Astrocyte (in vitro differentiated cells and primary cell): ENCODE measurements at regions not wholly inside any gene's neighbourhood (a gene's known extent, or its start where the extent isn't known, plus 50 kb on each side); places are given as distances from the start of the nearest gene placed in this dataset.

Experiments
- DNase-seq: peaks from one replicate; pipeline ENCODE4 v3.0.0-alpha.2; 2010; ENCODE audit warnings: low read depth
- FAIRE-seq: peaks from 2 replicates; lab custom pipeline; 2011; peaks lifted over from hg19 to GRCh38; lab: Jason Lieb, UNC
- H2AFZ ChIP-seq: 2 replicates; pipeline ENCODE4 v1.6.0; 2012; ENCODE audit warnings: low read depth, low read length, inconsistent platforms
- H3K27ac ChIP-seq: 2 replicates; pipeline ENCODE4 v1.5.1; 2011; ENCODE audit warnings: low read depth, low read length, inconsistent platforms
- H3K27me3 ChIP-seq: 2 replicates; pipeline ENCODE4 v1.6.0; 2011; ENCODE audit warnings: low read length, inconsistent platforms; ENCODE audit not compliant: insufficient read depth
- H3K36me3 ChIP-seq: 2 replicates; pipeline ENCODE4 v1.5.1; 2011; ENCODE audit warnings: low read length, inconsistent platforms; ENCODE audit not compliant: insufficient read depth
- H3K4me1 ChIP-seq: 2 replicates; pipeline ENCODE4 v1.5.1; 2011; ENCODE audit warnings: low read length, inconsistent platforms; ENCODE audit not compliant: insufficient read depth
- H3K4me2 ChIP-seq: 2 replicates; pipeline ENCODE4 v1.6.0; 2012; ENCODE audit warnings: low read length, inconsistent platforms
- H3K4me3 ChIP-seq: 2 replicates; pipeline ENCODE4 v1.5.1; 2011; ENCODE audit warnings: low read depth, mild to moderate bottlenecking, low read length, inconsistent platforms; ENCODE audit not compliant: insufficient read depth
- H3K79me2 ChIP-seq: 2 replicates; pipeline ENCODE4 v1.6.0; 2012; ENCODE audit warnings: mild to moderate bottlenecking, low read length, inconsistent platforms; ENCODE audit not compliant: insufficient read depth
- H3K9ac ChIP-seq: 2 replicates; pipeline ENCODE4 v1.6.0; 2012; ENCODE audit warnings: mild to moderate bottlenecking, low read length, inconsistent platforms
- H3K9me3 ChIP-seq: 2 replicates; pipeline ENCODE4 v1.5.1; 2012; ENCODE audit warnings: low read depth, mild to moderate bottlenecking, low read length, inconsistent platforms; ENCODE audit not compliant: insufficient read depth
- H4K20me1 ChIP-seq: 2 replicates; pipeline ENCODE4 v1.6.0; 2012; ENCODE audit warnings: low read length, inconsistent platforms; ENCODE audit not compliant: insufficient read depth
- H3K27ac Mint-ChIP-seq: one replicate; pipeline ENCODE4 v1.8.0; 2021; ENCODE audit warnings: mild to moderate bottlenecking, mixed read lengths; ENCODE audit not compliant: unreplicated experiment
- H3K27me3 Mint-ChIP-seq: one replicate; pipeline ENCODE4 v1.8.0; 2021; ENCODE audit warnings: low read depth, mixed read lengths; ENCODE audit not compliant: unreplicated experiment
- H3K36me3 Mint-ChIP-seq: one replicate; pipeline ENCODE4 v1.8.0; 2021; ENCODE audit warnings: low read depth, mixed read lengths; ENCODE audit not compliant: unreplicated experiment
- H3K4me1 Mint-ChIP-seq: one replicate; pipeline ENCODE4 v1.8.0; 2021; ENCODE audit warnings: low read depth, mixed read lengths; ENCODE audit not compliant: unreplicated experiment
- H3K4me3 Mint-ChIP-seq: one replicate; pipeline ENCODE4 v1.8.0; 2021; ENCODE audit warnings: mild to moderate bottlenecking, moderate library complexity, mixed read lengths; ENCODE audit not compliant: unreplicated experiment
- H3K9me3 Mint-ChIP-seq: one replicate; pipeline ENCODE4 v1.8.0; 2021; ENCODE audit warnings: mild to moderate bottlenecking, mixed read lengths; ENCODE audit not compliant: unreplicated experiment
- CTCF ChIP-seq: IDR thresholded peaks from 2 replicates; pipeline ENCODE4 v1.5.1; 2011; ENCODE audit warnings: low read depth, mild to moderate bottlenecking, inconsistent platforms, low read length, moderate library complexity; ENCODE audit not compliant: insufficient read depth
- EZH2 ChIP-seq: IDR thresholded peaks from 2 replicates; pipeline ENCODE4 v1.6.1; 2012; ENCODE audit warnings: mild to moderate bottlenecking, low read length, inconsistent platforms; ENCODE audit not compliant: insufficient read depth

GRCh38 chr3:150215616-150216015, 192.5 kb upstream of the TSC22D2 start:
- H2AFZ ChIP-seq: no peak overlapping the region
- no peak overlapping the region for H3K9ac ChIP-seq
- Mint-ChIP-seq H3K9me3 (peaks cover 7% of the 10 kb centered on the region), H3K27ac (peak overlapping the region; percentile 59), H3K4me3 (no peak overlapping the region), H3K4me1 (peaks cover 19% of the 10 kb centered on the region), H3K27me3 (no peaks in the 10 kb centered on the region), H3K36me3 (peaks cover 3% of the 10 kb centered on the region)
- DNase-seq (peak; percentile 67), FAIRE-seq (no peak)
- H3K36me3 ChIP-seq: no peaks in the 10 kb centered on the region
- no peaks in the 10 kb centered on the region for H3K9me3 ChIP-seq
- H3K4me3 ChIP-seq: no peak overlapping the region
- H4K20me1 ChIP-seq: no peaks in the 10 kb centered on the region
- peak overlapping the region; percentile 35 for H3K4me2 ChIP-seq
- H3K4me1 ChIP-seq: peaks cover 13% of the 10 kb centered on the region
- H3K79me2 ChIP-seq: no peaks in the 10 kb centered on the region
- TF ChIP-seq CTCF: no peak
- no peak for TF ChIP-seq EZH2
- no peak overlapping the region for H3K27ac ChIP-seq
- H3K27me3 ChIP-seq: no peaks in the 10 kb centered on the region

GRCh38 chr3:150213577-150213976, 194.5 kb upstream of the TSC22D2 start:
- H3K9ac ChIP-seq: no peak overlapping the region
- TF ChIP-seq EZH2: no peak
- no peak for TF ChIP-seq CTCF
- no peaks in the 10 kb centered on the region for H3K9me3 ChIP-seq
- H3K9me3 Mint-ChIP-seq: peaks cover 11% of the 10 kb centered on the region
- H3K4me2 ChIP-seq: no peak overlapping the region
- peaks cover 25% of the 10 kb centered on the region for H3K4me1 Mint-ChIP-seq
- no peak overlapping the region for H3K27ac ChIP-seq
- H3K27me3 ChIP-seq: no peaks in the 10 kb centered on the region
- no peaks in the 10 kb centered on the region for H3K36me3 ChIP-seq
- H3K27me3 Mint-ChIP-seq: no peaks in the 10 kb centered on the region
- no peak overlapping the region for H3K4me3 Mint-ChIP-seq
- H3K27ac Mint-ChIP-seq: no peak overlapping the region
- H4K20me1 ChIP-seq: no peaks in the 10 kb centered on the region
- no peak overlapping the region for H2AFZ ChIP-seq
- no peak overlapping the region for H3K4me3 ChIP-seq
- FAIRE-seq (no peak), DNase-seq (no peak)
- H3K36me3 Mint-ChIP-seq: peaks cover 3% of the 10 kb centered on the region
- H3K79me2 ChIP-seq: no peaks in the 10 kb centered on the region
- peaks cover 13% of the 10 kb centered on the region for H3K4me1 ChIP-seq

GRCh38 chr3:150210461-150211110, 197.5 kb upstream of the TSC22D2 start:
- Mint-ChIP-seq H3K36me3 (no peaks in the 10 kb centered on the region), H3K4me3 (no peak overlapping the region), H3K27me3 (no peaks in the 10 kb centered on the region), H3K4me1 (peaks cover 18% of the 10 kb centered on the region), H3K9me3 (peaks cover 4% of the 10 kb centered on the region), H3K27ac (peak overlapping the region; percentile 37)
- FAIRE-seq (no peak), DNase-seq (no peak)
- peaks cover 2% of the 10 kb centered on the region for H3K4me1 ChIP-seq
- no peaks in the 10 kb centered on the region for H3K27me3 ChIP-seq
- no peak overlapping the region for H3K27ac ChIP-seq
- no peak overlapping the region for H3K4me3 ChIP-seq
- no peaks in the 10 kb centered on the region for H4K20me1 ChIP-seq
- no peak overlapping the region for H3K4me2 ChIP-seq
- H3K79me2 ChIP-seq: no peaks in the 10 kb centered on the region
- peak overlapping the region; percentile 29 for H3K9ac ChIP-seq
- TF ChIP-seq CTCF: no peak
- no peak for TF ChIP-seq EZH2
- no peaks in the 10 kb centered on the region for H3K36me3 ChIP-seq
- H2AFZ ChIP-seq: no peak overlapping the region
- H3K9me3 ChIP-seq: no peaks in the 10 kb centered on the region
